Gastrocnemius medialis (tissue), 4 donors: ENCODE measurements at regions not wholly inside any gene's neighbourhood (a gene's known extent, or its start where the extent isn't known, plus 50 kb on each side); places are given as distances from the start of the nearest gene placed in this dataset.

Experiments
- ATAC-seq, 2 donors: fragments of 150-250 bp; one replicate each; pipeline ENCODE4 v1.9.1; 2016
- DNase-seq, 2 donors: peaks; one replicate each; pipeline ENCODE4 v3.0.0-alpha.2; 2019
- H3K27ac ChIP-seq, 4 donors: fragments of 200-600 bp; sonication (generic); 1 replicate in 1 of 4; 2 replicates in 3 of 4; pipeline ENCODE4 v1.5.1; 2016 to 2018; ENCODE audit warnings: mild to moderate bottlenecking in 2 of 4, moderate library complexity in 1 of 4
- H3K27me3 ChIP-seq, 3 donors: fragments of 200-600 bp; sonication (generic) in 2 of 3; 1 replicate in 1 of 3; 2 replicates in 2 of 3; pipeline versions ENCODE4 v1.5.1 to v1.6.0; 2016 to 2019; ENCODE audit warnings: mild to moderate bottlenecking in 1 of 3, moderate library complexity in 1 of 3
- H3K36me3 ChIP-seq, 2 donors: fragments of 200-600 bp; sonication (generic) in 1 of 2; one replicate each; pipeline ENCODE4 v1.5.1; 2017 to 2018
- H3K4me1 ChIP-seq, 2 donors: fragments of 200-600 bp; sonication (generic) in 1 of 2; one replicate each; pipeline ENCODE4 v1.5.1; 2016 to 2017; ENCODE audit warnings: mild to moderate bottlenecking in 2 of 2
- H3K4me3 ChIP-seq, 4 donors: fragments of 200-600 bp; sonication (generic) in 3 of 4; 1 replicate in 1 of 4; 2 replicates in 3 of 4; pipeline ENCODE4 v1.5.1; 2016 to 2019; ENCODE audit warnings: mild to moderate bottlenecking in 2 of 4
- H3K9me3 ChIP-seq, 3 donors: fragments of 200-600 bp; sonication (generic) in 2 of 3; 1 replicate in 1 of 3; 2 replicates in 2 of 3; pipeline ENCODE4 v1.5.1; 2016 to 2019
- POLR2A ChIP-seq, 2 donors: fragments of 450-650 bp; IDR thresholded peaks; one replicate each; pipeline ENCODE4 v1.6.1; 2017; ENCODE audit warnings: antibody characterized with exemption in 2 of 2, mild to moderate bottlenecking in 2 of 2, moderate library complexity in 2 of 2
- in situ Hi-C, 4 donors: fragments of 200-750 bp; cut with MboI; loops; one replicate each; pipeline versions ENCODE4 v1.15.0 to v1.8.0; 2017; ENCODE audit warnings: low sequenced_read_pairs in 4 of 4
- intact Hi-C: fragments of 100-400 bp; cut with DNase I; formaldehyde crosslinking; loops from one replicate; pipeline ENCODE4 v1.15.1; 2023; ENCODE audit warnings: low total_unique reads
- TF ChIP-seq, protein P1 (sequence below), 5 experiments: fragments of 450-650 bp in 3 of 5; fragments of 200-600 bp in 2 of 5; sonication (generic) in 2 of 5; IDR thresholded peaks in 4 of 5; conservative IDR thresholded peaks in 1 of 5; 1 replicate in 4 of 5; 2 replicates in 1 of 5; pipeline ENCODE4 v1.5.1; 2016 to 2019; ENCODE audit warnings: antibody characterized with exemption in 5 of 5, mild to moderate bottlenecking in 3 of 5, moderate library complexity in 3 of 5

- Histone ChIP-seq H3K4me1 (no peaks in the 10 kb centered on the region), H3K4me3 (no peak overlapping the region), H3K9me3 (no peaks in the 10 kb centered on the region), H3K27ac (no peak overlapping the region), H3K27me3 (no peaks in the 10 kb centered on the region), H3K36me3 (no peaks in the 10 kb centered on the region)
- no peak for ATAC-seq
- DNase-seq = no peak
- in situ Hi-C loops = no loop called here
- intact Hi-C loops = no loop called here
- TF ChIP-seq POLR2A (IDR thresholded peaks at IDR 0.05) = no peak
- TF ChIP-seq, protein P1, sequence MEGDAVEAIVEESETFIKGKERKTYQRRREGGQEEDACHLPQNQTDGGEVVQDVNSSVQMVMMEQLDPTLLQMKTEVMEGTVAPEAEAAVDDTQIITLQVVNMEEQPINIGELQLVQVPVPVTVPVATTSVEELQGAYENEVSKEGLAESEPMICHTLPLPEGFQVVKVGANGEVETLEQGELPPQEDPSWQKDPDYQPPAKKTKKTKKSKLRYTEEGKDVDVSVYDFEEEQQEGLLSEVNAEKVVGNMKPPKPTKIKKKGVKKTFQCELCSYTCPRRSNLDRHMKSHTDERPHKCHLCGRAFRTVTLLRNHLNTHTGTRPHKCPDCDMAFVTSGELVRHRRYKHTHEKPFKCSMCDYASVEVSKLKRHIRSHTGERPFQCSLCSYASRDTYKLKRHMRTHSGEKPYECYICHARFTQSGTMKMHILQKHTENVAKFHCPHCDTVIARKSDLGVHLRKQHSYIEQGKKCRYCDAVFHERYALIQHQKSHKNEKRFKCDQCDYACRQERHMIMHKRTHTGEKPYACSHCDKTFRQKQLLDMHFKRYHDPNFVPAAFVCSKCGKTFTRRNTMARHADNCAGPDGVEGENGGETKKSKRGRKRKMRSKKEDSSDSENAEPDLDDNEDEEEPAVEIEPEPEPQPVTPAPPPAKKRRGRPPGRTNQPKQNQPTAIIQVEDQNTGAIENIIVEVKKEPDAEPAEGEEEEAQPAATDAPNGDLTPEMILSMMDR (IDR thresholded peaks at IDR 0.05 in 4 of 5, conservative IDR thresholded peaks at IDR 0.05 in 1 of 5) = no peak
Measured at GRCh38 chr2:181203412-181203811, 223.0 kb downstream of the UBE2E3 start.

GRCh38 chr2:181203916-181204315, 223.5 kb downstream of the UBE2E3 start:
- intact Hi-C loops (no loop called here), in situ Hi-C loops (no loop called here)
- Histone ChIP-seq H3K36me3 (no peaks in the 10 kb centered on the region), H3K27me3 (no peaks in the 10 kb centered on the region), H3K9me3 (no peaks in the 10 kb centered on the region), H3K4me1 (no peaks in the 10 kb centered on the region), H3K4me3 (no peak overlapping the region), H3K27ac (no peak overlapping the region)
- ATAC-seq = no peak
- DNase-seq = no peak
- no peak for TF ChIP-seq POLR2A (IDR thresholded peaks at IDR 0.05)
- TF ChIP-seq, protein P1 (IDR thresholded peaks at IDR 0.05 in 4 of 5, conservative IDR thresholded peaks at IDR 0.05 in 1 of 5) = no peak

DNA sequence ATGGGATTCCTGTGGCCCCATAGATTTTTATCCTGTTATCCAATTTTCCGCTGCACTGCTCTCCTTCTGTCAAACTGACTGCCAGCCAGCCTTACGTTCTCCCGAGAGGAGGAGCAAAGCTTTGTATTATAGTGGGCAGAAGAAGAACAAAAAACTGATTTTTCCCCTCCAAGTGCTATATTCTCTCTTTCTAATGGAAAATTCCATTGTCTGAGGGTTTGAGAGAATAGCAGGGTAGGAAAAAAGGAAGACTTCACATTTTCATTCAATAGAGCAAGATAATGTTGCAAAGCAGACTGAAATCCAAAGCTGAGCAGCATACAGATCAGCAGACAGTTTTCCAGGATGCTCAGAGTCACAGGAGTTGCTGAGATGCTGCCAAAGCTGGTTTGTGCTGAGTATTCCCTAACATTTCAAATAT, 238.0 kb downstream of the UBE2E3 start:
- TF ChIP-seq POLR2A (IDR thresholded peaks at IDR 0.05) = no peak
- TF ChIP-seq, protein P1 (IDR thresholded peaks at IDR 0.05 in 4 of 5, conservative IDR thresholded peaks at IDR 0.05 in 1 of 5) = no peak
- no peak overlapping the region for H3K4me3 ChIP-seq
- H3K4me1 ChIP-seq = no peaks in the 10 kb centered on the region
- intact Hi-C loops (no loop called here), in situ Hi-C loops (no loop called here)
- H3K9me3 ChIP-seq = no peaks in the 10 kb centered on the region
- H3K27ac ChIP-seq = no peak overlapping the region
- ATAC-seq (no peak), DNase-seq (no peak)
- no peaks in the 10 kb centered on the region for H3K27me3 ChIP-seq
- H3K36me3 ChIP-seq = no peaks in the 10 kb centered on the region

DNA sequence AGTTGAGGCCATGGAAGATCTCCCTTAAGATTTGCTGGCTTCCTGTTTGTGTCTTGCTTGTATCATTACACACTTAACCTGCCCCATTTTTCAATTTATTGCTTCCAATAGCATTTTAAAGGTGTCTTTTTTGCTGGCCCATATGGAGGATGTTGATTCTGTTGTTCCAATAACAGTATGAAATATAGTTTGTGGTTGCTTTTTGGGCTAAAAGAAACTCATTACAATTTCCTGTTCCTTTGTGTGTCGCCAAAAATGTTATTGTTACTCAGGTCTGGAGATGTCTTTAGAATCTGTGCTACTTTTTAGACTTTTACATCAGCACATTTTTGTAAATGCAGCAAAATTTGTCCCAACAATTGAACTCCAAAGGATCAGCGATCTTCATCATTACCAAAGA, 234.0 kb upstream of the ITGA4 start:
- Histone ChIP-seq H3K4me3 (no peak overlapping the region), H3K9me3 (no peaks in the 10 kb centered on the region), H3K27ac (no peak overlapping the region), H3K4me1 (no peaks in the 10 kb centered on the region), H3K27me3 (no peaks in the 10 kb centered on the region), H3K36me3 (no peaks in the 10 kb centered on the region)
- intact Hi-C loops (no loop called here), in situ Hi-C loops (no loop called here)
- ATAC-seq (no peak), DNase-seq (no peak)
- TF ChIP-seq, protein P1 (IDR thresholded peaks at IDR 0.05 in 4 of 5, conservative IDR thresholded peaks at IDR 0.05 in 1 of 5) = no peak
- no peak for TF ChIP-seq POLR2A (IDR thresholded peaks at IDR 0.05)

- Histone ChIP-seq H3K27me3 (no peaks in the 10 kb centered on the region), H3K9me3 (no peaks in the 10 kb centered on the region), H3K27ac (no peak overlapping the region), H3K4me1 (no peaks in the 10 kb centered on the region), H3K36me3 (no peaks in the 10 kb centered on the region), H3K4me3 (no peak overlapping the region)
- ATAC-seq (no peak), DNase-seq (no peak)
- intact Hi-C loops (no loop called here), in situ Hi-C loops (no loop called here)
- TF ChIP-seq POLR2A (IDR thresholded peaks at IDR 0.05) = no peak
- TF ChIP-seq, protein P1 (IDR thresholded peaks at IDR 0.05 in 4 of 5, conservative IDR thresholded peaks at IDR 0.05 in 1 of 5) = no peak
Measured at GRCh38 chr2:181224866-181225265, 232.3 kb upstream of the ITGA4 start.
